Loucy (cell line): ENCODE measurements at regions not wholly inside any gene's neighbourhood (a gene's known extent, or its start where the extent isn't known, plus 50 kb on each side); places are given as distances from the start of the nearest gene placed in this dataset.
"Not testable (repeated sequence)": the region's sequence is repeated elsewhere in the genome, so short reads cannot be mapped to it uniquely, and the experiment has no call there.

Experiments used
- CTCF ChIP-seq: fragments of 200-600 bp; sonication (generic); conservative IDR thresholded peaks from 2 replicates; pipeline ENCODE4 v1.5.1; 2014; ENCODE audit warnings: mild to moderate bottlenecking, antibody characterized with exemption, low read length
- EZH2phosphoT487 ChIP-seq: fragments of 200-600 bp; IDR thresholded peaks from 2 replicates; pipeline ENCODE4 v1.6.1; 2018; ENCODE audit warnings: antibody characterized with exemption, mild to moderate bottlenecking, moderate library complexity, borderline replicate concordance

- peak; percentile 51 for TF ChIP-seq CTCF
- not testable (repeated sequence) for TF ChIP-seq EZH2phosphoT487
Measured at GRCh38 chr14:106177266-106178246, 651.2 kb downstream of the TMEM121 start.
